Neutrophil (primary cell): ENCODE measurements at regions not wholly inside any gene's neighbourhood (a gene's known extent, or its start where the extent isn't known, plus 50 kb on each side); places are given as distances from the start of the nearest gene placed in this dataset.

Source experiments
- H3K27ac ChIP-seq: fragments of 200-600 bp; sonication (generic); 2 replicates; pipeline ENCODE4 v1.5.1; 2016; ENCODE audit warnings: mild to moderate bottlenecking, moderate library complexity
- H3K27me3 ChIP-seq: fragments of 200-600 bp; sonication (generic); 2 replicates; pipeline ENCODE4 v1.6.0; 2016; ENCODE audit warnings: mild to moderate bottlenecking
- H3K36me3 ChIP-seq: fragments of 200-600 bp; sonication (generic); 2 replicates; pipeline ENCODE4 v1.5.1; 2017
- H3K4me1 ChIP-seq, 2 experiments: fragments of 200-600 bp in 1 of 2; sonication (generic) in 1 of 2; 1 replicate in 1 of 2; 2 replicates in 1 of 2; pipeline versions ENCODE4 v1.5.1 to v1.6.1; 2013 to 2016; ENCODE audit warnings: low read depth in 1 of 2, low read length in 1 of 2, mild to moderate bottlenecking in 1 of 2, moderate library complexity in 1 of 2; ENCODE audit not compliant: control insufficient read depth in 1 of 2, insufficient read depth in 1 of 2
- H3K4me3 ChIP-seq, 2 experiments: fragments of 200-600 bp in 1 of 2; sonication (generic) in 1 of 2; 1 replicate in 1 of 2; 2 replicates in 1 of 2; pipeline ENCODE4 v1.5.1; 2013 to 2016; ENCODE audit warnings: low read depth in 1 of 2, low read length in 1 of 2, mild to moderate bottlenecking in 1 of 2, moderate library complexity in 1 of 2
- H3K9me3 ChIP-seq: fragments of 200-600 bp; sonication (generic); 2 replicates; pipeline ENCODE4 v1.5.1; 2016
- CTCF ChIP-seq: fragments of 200-600 bp; sonication (generic); IDR thresholded peaks from 2 replicates; pipeline ENCODE4 v1.5.1; 2016; ENCODE audit warnings: antibody characterized with exemption

- Histone ChIP-seq H3K4me1 (no peaks in the 10 kb centered on the region), H3K4me3 (no peak overlapping the region), H3K9me3 (no peaks in the 10 kb centered on the region), H3K36me3 (no peaks in the 10 kb centered on the region), H3K27me3 (no peaks in the 10 kb centered on the region), H3K27ac (no peak overlapping the region)
- no peak for TF ChIP-seq CTCF
These were observed 264.1 kb upstream of the GATB start for GRCh38 chr4:152024881-152025280.

DNA sequence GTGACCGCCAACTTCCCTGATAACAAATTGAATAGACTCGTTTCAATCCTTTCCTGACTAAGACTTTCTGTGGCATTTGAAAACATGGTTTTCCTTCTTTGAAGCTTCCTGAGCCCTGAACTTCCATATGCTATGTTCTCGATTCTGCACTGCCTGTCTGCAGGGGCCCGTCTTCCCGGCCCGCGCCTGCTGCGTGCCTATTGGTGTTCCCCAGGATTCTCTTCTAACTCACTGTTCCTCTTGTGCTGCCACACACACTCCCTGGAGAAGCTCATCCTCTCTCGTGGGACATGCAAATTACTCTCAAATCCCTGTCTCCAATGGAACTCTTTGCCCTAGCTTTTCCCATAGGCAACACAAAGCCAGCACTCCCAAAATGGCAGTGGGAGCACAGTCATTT lies 262.9 kb upstream of the GATB start:
- TF ChIP-seq CTCF: no peak
- no peak overlapping the region for H3K4me3 ChIP-seq
- no peaks in the 10 kb centered on the region for H3K36me3 ChIP-seq
- no peaks in the 10 kb centered on the region for H3K27me3 ChIP-seq
- H3K9me3 ChIP-seq: no peaks in the 10 kb centered on the region
- no peaks in the 10 kb centered on the region for H3K4me1 ChIP-seq
- no peak overlapping the region for H3K27ac ChIP-seq

GRCh38 chr4:152022543-152022942 lies 261.7 kb upstream of the GATB start:
- Histone ChIP-seq H3K27ac (no peak overlapping the region), H3K27me3 (no peaks in the 10 kb centered on the region), H3K4me1 (no peaks in the 10 kb centered on the region), H3K4me3 (no peak overlapping the region), H3K36me3 (no peaks in the 10 kb centered on the region), H3K9me3 (no peaks in the 10 kb centered on the region)
- no peak for TF ChIP-seq CTCF

DNA sequence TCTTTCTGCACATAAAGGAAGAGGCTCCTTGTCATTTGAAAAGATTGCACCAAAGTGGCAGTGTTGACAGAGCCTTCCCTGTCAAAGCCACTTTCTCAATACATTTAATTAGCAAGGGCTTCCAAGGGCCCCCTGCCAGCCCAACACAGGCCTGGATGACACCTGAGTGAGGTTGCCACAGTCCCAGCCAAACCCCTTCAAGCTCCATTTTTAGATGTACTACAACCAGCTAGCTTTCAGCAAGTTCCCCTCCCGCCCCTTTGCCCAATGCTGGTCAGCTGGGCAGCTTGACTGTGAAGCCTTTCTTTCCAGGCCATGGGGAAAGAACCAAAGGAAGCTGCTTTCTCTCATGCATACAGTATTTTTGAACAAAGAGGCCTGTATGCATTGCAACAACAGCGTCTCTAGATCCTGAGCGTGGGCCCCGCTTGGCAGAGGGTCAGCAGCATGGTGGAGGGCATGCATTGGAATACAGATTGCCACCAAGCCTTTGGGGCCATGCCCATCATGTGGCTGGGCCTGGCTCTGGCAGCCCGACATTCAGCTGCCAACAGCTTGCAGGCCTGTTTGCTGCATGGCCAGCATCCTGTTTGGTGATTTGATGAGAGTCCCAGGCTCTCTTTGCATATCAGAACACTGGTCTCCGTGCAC lies 261.1 kb upstream of the GATB start:
- Histone ChIP-seq H3K4me1 (no peaks in the 10 kb centered on the region), H3K4me3 (no peak overlapping the region), H3K27me3 (no peaks in the 10 kb centered on the region), H3K27ac (no peak overlapping the region), H3K36me3 (no peaks in the 10 kb centered on the region), H3K9me3 (no peaks in the 10 kb centered on the region)
- no peak for TF ChIP-seq CTCF

DNA sequence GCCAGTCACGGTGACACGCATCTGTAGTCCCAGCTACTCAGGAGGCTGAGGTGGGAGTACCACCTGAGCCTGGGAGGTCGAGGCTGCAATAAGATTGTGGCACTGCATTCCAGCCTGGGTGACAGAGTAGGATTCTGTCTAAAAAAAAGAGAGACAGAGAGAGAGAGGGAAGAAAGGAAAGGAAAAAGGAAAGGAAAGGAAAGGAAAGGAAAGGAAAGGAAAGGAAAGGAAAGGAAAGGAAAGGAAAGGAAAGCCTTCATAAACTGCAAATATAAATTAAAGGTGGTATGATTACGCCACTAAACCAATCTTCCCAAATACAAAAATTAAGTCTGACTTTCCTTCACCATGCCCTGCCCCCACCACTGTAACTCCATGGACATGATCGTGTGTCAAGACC lies 259.3 kb upstream of the GATB start:
- H3K27me3 ChIP-seq: no peaks in the 10 kb centered on the region
- H3K9me3 ChIP-seq: no peaks in the 10 kb centered on the region
- no peaks in the 10 kb centered on the region for H3K36me3 ChIP-seq
- H3K4me1 ChIP-seq: no peaks in the 10 kb centered on the region
- TF ChIP-seq CTCF: no peak
- H3K27ac ChIP-seq: no peak overlapping the region
- H3K4me3 ChIP-seq: no peak overlapping the region

DNA sequence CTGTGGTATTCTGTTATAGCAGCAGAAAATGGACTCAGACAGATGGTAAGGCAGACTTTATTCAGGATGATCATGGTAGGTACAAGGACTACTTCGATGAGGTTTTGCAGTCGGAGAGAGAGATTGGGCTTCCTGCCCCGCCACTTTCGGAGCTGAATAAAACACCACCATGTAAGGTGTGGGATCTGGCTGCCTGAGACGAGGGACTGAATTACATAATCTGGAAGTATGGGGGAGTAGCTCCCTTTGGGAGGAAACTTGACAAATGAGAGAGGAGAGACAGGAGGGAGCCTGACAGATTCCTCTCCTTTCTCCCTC lies 255.5 kb upstream of the GATB start:
- H3K4me1 ChIP-seq: no peaks in the 10 kb centered on the region
- no peaks in the 10 kb centered on the region for H3K36me3 ChIP-seq
- H3K9me3 ChIP-seq: no peaks in the 10 kb centered on the region
- H3K4me3 ChIP-seq: no peak overlapping the region
- no peak overlapping the region for H3K27ac ChIP-seq
- TF ChIP-seq CTCF: no peak
- no peaks in the 10 kb centered on the region for H3K27me3 ChIP-seq
